Germinal center (tissue), 1 donor: ENCODE measurements at regions not wholly inside any gene's neighbourhood (a gene's known extent, or its start where the extent isn't known, plus 50 kb on each side); places are given as distances from the start of the nearest gene placed in this dataset.
A peak's percentile ranks its signal among the peaks of the same experiment; 100 is the strongest.
"Not testable (repeated sequence)": the region's sequence is repeated elsewhere in the genome, so short reads cannot be mapped to it uniquely, and the experiment has no call there.

Source experiments
- DNase-seq: peaks from one replicate; pipeline ENCODE4 v3.0.0; 2012; ENCODE audit warnings: mixed read lengths, low spot score

DNA sequence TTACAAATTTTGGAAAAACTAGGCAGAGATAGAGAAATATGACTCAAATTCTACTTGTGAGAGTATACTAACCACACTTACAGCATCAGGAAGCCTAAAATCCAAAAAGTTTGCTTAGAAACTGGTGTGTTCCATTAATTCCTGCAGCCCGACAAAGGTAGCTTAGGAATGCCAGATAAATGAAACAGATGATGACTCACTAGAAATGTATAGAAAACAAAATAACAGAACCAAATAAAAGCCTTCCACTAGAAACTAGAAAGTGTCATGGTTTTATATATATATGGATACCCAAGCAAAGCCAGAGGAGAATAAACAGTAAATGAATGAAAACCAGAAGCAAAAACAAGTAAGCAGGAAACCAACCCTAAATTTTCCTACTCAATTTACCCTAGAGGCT, 272.2 kb upstream of the PRDM9 start:
- no peak for DNase-seq

DNA sequence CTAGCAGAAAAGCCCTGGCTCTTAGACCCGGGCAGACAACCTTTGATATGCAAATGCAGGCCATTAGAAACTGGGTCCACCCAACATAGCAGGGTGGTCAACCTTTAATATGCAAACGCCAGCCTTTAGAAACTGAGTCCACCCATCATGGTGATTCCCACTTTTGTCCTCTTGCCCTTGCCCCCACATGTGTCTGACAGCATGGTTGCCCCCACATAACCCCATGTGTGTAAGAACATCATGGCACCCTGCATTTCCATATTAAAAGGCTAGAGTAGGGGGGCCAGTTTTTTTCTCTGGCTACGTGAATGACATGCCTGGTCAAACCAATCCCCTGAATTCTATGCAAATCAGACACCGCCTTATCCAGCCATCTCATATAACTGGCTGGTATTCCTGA, 273.2 kb upstream of the PRDM9 start:
- DNase-seq, result no peak

DNA sequence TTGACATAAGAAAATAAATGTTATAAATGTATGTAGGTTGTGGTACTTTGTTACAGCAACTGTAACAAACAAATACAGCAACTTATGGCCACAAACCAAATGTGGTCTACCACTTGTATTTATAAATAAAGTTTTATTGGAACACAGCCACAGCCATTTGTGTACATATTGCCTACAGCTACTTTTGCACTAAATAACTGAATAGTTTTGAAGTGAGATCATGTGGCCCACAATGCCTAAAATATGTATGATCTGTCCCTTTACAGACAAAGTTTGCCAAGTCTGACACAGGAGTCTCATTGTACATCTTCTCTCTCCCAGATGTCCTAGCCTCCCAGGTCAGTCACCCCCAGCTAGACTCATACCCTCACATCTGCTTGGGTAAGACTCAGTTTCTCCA, 283.6 kb upstream of the PRDM9 start:
- DNase-seq, result no peak

DNA sequence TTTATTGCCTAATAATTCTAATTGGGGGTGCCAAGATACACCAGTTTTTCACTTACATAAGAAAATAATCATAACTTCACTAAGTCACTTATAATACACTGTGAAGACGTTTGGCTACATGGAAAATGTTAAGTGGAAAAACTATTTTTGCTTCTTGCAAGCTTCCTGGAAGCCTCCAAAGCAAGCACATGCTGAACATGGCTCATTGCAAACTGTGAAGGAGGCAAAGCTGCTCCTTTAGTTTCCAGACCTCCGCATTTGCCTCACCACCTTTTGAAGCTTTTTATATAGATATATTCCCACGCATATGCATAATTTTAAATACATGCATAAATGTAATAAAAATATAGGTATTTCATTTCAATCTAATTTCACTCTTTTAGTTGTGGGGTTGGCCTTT, 285.6 kb upstream of the PRDM9 start:
- DNase-seq, result no peak

DNA sequence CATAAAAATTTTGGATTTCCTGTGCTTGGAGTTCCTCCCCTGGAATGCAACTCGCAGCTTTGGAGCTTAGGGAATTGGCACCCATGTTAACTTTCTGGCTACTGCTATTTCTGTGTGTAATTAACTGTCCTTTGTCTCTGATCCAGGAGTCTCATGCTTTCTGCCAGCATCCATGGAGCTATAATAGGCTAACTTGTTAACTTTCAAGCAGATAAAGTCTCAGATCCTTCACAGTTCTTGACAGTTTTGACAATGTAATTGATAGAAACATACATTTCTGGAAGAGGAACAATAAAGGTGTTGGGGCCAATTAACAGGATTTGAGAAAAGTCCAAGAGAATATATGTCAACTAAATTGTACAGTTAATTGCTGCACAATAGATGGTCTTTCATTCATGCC, 290.2 kb upstream of the PRDM9 start:
- no peak for DNase-seq

DNA sequence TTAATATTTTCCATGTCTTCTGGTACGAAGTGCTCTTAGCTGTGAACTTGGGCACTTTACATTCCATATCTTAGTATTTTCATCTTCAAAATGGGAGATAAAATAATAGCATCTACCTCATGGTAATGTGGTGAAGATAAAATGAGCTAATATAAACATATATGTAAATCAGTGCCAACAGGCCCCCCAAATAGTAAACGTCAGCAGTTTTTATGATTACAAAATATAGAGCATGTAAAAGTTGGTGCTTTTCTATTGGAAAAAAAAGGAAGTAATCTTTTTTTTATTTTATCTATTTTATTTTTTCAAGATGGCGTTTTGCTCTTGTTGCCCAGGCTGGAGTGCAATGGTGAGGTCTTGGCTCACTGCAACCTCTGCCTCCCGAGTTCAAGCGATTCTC, 291.1 kb upstream of the PRDM9 start:
- DNase-seq, result no peak

DNA sequence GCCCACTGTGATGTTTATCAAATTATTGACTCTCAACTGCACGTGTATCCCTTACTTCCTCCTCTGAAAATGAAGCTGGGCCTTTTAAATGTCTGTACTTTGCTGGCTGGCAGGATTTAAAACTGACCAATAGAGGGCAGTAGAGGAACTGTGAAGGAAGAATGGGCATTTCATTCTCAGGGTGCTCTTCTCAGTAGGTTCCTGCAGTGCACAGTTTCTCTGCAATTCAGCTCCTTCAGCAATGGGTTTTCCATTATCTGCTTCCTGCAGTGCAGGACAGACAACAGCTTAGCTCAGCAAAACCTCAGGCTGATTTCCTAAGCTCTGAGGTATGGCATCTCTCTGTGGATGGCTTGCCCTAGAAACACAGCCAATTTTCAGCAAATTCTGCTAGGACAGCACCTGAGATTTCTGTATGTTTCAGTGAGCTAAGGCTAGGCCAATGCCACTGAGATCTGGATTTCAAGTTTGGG, 298.4 kb upstream of the PRDM9 start:
- DNase-seq, result peak; percentile 6

DNA sequence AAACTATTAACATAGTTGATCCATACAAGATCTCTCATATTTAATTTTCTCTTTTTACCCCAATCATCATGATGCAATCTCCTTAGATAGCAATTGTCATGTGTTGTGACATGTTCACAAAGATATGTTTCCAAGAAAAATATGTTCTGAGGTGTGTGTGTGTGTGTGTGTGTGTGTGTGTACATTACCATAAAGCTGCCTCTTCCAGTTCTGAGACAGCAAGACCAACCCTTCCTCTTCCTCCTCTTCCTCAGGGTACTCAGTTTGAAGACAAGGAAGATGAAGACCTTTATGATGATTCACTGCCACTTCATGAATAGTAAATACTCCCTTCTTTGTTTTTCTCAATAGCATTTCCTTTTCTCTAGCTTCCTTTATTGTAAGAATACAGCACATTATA, 303.3 kb upstream of the PRDM9 start:
- no peak for DNase-seq

DNA sequence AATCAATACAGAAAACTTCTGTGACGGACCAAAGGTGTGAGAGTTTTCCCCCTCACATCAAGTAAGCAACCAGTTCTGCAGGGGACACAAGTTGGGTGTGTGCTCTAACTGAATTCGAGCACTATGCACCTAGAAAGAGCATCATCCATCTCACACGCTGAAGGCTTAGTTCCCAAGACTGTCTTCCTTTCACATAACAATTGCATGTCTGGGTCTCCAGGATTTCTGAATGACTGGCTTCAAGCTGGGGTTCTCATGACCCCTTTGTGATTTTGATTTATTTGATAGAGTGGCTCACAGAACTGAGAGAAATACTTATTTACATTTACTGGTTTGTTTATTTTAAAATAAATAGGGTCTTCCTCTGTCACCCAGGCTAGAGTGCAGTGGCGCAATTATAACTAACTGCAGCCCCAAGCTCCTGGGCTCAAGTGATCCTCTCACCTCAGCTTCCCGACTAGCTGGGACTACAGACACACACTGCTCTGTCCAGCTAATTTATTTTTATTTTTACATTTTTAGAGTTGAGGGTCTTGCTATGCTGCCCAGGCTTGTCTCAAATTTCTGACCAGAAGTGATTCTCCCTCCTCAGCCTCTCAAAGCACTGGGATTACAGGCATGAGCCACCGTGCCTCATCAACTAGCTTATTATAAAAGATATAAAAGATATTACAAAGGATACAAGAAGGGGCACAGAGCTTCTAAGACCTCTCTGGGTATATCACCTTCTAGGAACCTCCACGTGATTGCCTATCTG, 316.7 kb upstream of the CDH12 start:
- no peak for DNase-seq

DNA sequence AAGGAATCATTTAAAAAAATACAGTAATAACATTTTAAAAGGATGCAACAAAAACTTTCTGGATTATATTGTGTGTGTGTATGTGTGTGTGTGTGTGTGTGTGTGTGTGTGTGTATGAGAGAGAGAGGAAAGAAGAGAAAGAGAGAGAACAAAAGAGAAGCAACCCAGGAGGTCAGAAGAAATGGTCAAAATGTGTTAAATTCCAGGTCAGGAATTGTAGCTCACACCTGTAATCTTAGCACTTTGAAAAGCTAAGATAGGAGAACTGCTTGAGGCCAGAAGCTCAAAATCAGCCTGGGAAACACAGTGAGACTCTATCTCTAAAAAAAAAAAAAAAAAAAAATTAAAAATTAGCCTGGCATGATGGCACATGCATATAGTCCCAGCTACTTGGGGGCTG, 311.8 kb upstream of the CDH12 start:
- DNase-seq, result no peak

DNA sequence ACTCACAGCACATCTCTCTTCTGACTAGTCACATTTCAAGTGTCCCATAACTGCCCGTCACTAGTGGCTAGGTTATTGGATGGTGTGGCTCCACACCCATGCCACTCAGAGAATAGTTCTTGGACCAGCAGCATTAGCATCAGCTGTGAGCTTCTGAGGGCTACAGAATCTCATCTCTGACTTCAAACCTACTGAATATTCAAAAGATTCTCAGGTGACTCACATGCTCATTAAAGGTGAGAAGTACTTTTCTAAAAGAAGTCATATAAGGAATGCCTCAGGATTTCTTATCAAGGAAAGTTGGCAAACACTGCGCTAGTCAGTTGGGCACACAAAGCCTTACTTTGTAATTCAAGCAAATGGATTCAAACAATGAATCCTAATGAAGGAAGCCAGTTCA, 305.0 kb upstream of the CDH12 start:
- no peak for DNase-seq

DNA sequence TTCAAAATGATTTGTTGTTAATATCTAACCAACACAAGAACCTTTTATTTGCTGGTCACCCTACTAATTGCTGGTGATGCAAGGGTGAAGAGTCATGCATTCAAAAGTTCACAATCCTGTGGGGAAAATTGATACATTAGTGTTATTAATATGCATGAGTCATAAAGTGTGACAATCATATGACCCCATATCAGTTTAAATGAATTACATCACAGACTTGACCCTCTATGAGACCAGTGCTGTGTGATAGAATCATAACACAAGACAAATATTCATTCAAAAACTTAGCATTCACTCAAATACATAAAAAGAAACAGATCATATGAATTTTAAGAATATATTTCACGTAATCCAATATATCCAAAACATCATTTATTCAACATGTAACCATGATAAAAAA, 304.6 kb upstream of the CDH12 start:
- DNase-seq, result no peak

DNA sequence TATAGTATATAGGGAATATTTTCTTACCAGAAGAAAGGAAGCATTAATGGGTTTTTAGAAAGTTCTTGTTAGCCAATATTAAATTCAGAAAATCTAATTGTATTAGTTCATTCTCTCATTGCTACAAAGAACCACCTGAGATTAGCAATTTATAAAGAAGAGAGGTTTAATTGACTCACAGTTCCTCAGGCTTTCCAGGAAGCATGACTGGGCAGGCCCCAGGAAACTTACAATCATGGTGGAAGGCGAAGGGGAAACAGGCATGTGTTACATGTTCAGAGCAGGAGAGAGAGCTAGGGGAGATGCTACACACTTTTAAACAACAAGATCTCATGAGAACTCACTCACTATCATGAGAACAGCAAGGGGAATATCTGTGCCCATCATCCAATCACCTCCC, 304.0 kb upstream of the CDH12 start:
- DNase-seq, result no peak

DNA sequence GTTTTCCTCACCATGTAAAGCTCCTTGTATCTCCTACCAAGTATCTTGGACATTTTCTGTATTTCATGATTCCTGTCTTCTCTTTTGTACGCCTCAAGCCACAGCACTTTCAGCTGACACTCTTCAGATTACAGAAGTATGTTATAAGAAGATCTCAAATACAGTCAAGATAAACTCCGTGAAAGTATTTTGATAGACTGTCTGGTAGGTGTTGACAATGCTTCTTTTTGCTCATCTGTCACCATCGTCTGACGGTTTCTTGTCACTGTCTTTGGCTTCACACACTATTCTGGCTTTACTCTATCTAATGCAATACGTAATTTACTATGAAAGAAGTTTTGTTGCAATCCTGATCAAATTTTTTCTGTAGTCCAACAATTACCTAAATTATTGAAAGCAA, 294.5 kb upstream of the CDH12 start:
- DNase-seq, result no peak

DNA sequence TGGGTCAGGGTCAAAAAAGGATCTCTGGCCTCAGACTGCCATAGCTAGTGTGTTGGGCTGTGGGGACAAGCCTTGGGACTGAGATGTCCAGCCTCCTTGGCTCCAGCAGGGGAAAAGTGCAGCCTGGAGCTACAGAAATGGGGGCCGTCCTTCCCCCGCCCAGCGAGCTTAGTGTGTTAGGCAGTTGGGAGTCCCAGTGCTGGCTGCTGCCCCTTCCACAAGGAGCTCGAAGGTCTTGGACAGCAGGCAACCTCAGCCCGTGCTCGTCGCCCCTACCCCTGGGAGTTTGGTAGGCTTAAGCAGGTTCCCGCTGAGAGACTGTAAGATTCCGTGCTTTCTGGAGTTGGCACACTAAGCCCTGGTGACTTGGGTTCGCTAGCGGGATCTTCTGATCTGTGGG, 293.0 kb upstream of the CDH12 start:
- no peak for DNase-seq

DNA sequence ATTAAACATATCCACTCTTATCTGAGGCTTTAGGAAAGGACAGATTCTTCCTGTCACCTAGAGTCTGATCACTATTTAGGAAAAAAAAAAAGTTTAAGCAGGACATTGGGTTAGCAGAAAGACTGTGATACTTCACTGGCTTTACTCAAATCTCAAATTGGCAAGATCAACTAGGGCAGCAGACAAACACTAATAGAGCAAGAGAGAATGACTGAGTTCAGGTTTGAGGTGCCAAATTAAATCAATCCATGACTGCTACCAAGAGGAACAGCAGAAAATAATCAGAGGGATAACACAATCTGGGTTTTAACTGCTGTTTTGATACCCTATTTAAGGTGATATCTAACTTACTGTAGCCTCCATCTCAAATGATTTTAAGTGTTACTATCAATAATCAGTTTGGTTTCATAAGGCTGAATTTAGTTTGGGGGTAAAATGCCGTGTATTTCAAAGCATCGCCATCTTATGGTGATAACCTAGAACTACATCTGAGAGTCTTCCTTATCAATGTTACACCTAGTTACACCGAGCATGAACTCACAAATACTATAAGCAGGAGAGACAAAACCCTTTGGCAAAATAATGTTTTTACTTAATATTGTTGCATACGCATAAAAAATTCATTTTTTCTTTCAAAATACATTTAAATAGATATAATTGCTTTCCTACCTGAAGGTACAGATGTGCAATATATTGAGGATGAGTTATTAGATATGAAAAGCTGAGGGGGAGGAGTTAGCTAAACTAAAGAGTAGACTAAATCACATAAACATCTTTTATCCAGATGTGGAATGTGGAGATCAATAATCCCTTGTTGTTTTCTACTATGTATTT, 286.4 kb upstream of the CDH12 start:
- no peak for DNase-seq

DNA sequence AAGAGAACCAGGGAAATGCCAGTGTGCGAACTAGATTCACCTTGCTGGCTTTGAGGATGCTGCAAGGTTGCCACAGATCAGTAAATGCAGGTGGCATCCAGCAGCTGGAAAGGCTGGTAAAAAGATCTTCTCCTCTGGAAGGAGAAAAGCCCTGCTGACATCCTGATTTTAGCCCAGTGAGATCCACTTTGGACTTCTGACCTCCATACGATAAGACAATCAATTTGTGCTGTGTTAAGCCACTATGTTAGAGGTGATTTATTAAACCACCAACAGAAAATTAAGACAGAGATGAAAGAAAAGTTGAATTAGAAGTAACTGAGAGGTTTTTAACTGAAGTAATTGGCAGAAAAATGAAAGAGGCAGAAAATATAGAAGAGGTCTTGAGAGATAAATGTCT, 283.8 kb upstream of the CDH12 start:
- no peak for DNase-seq

DNA sequence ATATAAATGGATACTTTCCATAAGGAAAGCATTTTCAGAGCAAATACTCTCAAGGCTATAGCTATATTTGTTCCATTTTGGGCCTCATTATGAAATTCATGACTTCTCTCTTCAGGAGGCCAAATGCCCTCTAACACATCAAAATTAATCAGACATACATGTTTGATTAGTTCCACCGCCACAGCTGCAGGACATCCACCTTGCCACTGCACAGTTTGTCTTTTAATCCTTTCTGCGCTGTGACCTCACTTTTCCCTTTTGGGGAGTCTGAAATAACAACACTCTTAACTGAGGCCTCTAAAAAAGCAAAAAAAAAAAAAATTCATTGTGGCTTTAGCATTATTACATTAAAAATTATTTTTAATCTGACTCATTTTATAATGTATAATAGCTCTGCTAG, 279.1 kb upstream of the CDH12 start:
- no peak for DNase-seq

DNA sequence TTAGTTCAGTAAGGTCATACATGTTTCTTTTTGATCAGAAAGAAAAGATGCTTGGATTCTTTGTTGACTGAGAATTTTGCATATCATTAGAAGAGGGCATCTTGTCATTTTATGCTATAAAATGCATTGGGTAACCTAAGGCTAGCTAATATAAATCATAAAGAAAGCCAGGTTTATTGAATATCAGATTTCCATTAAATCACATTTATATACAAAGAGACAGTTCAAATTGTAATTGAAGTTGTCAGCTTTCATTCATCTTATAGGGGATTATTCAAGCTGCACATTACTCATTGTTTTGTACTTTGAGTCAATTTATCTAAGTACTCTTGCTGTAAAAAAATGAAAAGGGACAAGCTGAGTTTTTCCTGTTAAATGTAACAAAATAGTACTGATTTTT, 259.1 kb upstream of the CDH12 start:
- DNase-seq, result no peak

DNA sequence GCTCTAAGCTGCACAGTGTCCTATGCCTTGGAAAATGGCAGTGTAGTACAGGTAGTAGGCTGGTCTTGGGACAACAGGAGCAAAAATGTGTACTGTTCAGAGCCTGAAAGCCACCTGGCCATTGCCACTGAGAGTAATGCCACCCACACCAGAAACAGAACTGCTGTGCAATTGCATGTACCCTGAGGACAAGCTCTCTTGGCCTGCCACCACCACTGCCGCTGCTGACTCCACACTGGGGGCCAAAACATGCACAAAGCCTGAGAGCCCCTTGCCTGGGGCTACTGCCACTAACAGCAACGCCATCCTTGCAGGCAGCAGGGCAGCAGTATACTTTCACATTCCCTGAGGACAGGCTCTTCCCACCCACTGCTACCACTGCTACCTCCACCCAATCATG, 251.9 kb upstream of the CDH12 start:
- DNase-seq, result no peak

DNA sequence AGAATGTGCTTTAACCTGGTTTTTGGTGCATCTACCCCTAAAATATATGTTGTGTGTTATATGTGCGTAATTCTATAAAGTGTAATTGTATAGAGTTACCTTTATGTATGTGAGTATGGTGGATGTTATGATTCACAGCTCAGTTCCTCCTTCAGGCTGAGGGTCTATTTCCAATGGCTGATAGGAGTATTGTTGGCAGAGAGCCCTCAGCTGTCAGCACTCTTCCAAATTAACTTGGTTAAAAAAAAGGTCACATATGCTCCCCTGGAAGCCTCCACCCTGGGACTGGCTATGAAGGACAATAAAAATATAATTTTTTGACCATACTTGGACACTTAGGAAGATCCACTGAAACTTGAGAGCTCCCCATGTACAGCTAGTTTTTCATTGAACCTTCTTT, 250.4 kb upstream of the CDH12 start:
- DNase-seq, result no peak

DNA sequence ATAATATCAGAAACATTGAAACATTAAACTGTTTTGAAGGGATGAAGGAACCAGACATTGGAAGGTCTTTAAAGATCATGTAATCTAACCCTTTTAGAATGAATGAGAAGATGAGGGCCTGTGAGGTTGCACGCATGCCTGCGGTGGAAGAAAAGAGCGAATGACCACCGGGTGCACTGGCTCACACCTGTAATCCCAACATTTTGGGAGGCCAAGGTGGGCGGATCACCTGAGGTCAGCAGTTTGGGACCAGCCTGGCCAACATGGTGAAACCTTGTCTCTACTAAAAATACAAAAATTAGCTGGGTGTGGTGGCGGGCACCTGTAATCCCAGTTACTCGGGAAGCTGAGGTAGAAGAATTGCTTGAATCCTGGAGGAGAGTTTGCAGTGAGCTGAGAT, 242.3 kb upstream of the CDH12 start:
- not testable (repeated sequence) for DNase-seq

DNA sequence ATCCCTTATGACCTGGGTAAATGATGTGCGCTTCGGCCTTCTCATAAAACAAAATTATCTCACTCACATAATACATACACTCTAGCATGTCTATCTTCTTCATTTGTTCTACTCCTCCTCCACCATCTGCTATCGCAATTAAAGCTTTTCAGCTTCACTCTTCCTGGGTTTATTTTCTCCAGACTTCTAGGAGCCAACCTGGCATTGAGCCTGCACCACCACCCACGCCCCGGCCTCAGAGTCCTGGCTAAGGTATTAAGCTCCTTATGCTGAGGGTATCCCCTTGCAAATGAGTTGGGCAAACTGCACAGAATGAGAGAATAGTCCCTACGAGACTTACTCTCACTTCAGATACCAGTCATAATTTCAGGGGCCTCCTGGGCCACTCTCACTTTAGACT, 236.1 kb upstream of the CDH12 start:
- no peak for DNase-seq

DNA sequence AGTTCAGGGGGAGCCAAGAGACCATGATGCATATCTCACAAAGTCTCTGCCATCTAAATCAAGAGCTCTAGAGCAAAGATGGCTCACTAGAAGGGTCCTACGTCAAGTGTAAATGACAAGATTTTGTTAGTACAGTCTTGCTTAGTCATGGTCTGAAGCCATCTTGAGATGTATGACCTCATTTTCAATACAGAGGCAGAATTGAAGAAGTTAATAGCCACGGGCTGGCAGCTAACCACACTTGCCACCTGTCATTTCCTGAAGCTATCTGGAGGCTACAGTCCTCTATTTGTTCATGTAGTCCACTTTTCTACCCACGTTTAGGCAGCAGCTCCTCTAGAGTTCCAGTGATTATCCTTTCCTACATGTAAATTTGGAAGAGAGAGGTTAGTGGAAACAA, 231.7 kb upstream of the CDH12 start:
- DNase-seq, result no peak
